ENCODE measurements at regions not wholly inside any gene's neighbourhood (a gene's known extent, or its start where the extent isn't known, plus 50 kb on each side); places are given as distances from the start of the nearest gene placed in this dataset.
"Not testable (repeated sequence)": the region's sequence is repeated elsewhere in the genome, so short reads cannot be mapped to it uniquely, and the experiment has no call there.

GRCh38 chr7:89401099-89401498 lies 605.6 kb upstream of the TEX47 start:
- DNase-seq: no peak

DNA sequence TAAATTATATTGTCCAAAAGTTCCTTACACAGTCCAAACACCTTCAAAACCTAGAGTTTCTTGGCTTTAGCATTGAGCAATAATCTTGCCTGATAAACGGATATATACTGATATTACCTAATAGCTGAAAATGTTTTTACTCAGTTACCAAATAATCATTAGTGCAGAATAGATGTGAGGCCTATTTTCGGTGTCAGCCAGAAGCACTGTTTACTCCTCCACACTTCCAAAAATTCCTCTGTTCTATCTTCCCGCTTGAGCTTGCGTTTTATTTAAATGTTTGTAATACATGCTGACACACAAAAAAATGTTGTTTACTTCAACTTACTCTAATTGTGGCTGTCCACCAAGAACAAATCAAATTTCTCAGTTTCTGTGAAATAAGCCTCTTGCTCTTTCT lies 606.2 kb upstream of the TEX47 start:
- no peak for DNase-seq

- DNase-seq: no peak
These were observed 656.4 kb upstream of the TEX47 start for GRCh38 chr7:89451911-89452310.

GRCh38 chr7:89456556-89456955 lies 661.0 kb upstream of the TEX47 start:
- DNase-seq: no peak

DNA sequence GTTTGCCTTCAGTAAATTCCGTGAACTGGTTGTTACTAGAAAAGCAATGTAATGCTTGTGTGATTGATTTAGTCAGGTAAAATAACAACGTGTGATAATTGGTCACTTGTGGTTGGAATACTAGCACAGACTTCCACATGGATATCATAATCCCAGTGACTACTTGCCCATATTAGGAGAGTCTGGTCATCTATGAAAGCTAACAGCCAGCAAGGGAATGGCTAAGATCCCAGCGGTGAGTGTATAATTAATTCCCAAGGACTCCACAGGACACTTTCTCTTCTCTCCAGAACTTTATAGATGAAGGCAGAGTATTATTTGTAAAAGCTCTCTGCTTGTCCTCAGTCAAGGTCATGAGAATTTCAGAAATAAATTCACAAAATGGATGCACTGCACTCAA lies 662.6 kb upstream of the TEX47 start:
- no peak for DNase-seq

DNA sequence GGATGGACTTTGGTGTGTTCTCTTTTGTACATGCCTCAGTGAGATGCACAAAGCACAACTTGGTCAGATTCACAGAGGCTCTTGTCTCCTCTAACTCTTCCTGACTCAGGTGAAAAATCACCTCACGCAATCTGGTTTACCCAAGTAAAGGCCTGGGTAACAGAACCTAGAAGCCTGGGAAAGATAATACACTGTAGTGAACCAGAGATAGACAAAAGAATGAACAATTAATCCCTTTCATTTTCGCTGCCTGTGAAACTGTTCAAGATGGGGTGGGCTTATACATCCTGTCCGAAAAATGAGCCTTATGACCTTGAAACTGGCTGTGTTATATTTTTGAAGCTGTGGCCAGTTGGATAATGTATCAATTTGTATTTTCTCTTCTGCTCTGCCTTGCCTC lies 678.9 kb upstream of the TEX47 start:
- no peak for DNase-seq

DNA sequence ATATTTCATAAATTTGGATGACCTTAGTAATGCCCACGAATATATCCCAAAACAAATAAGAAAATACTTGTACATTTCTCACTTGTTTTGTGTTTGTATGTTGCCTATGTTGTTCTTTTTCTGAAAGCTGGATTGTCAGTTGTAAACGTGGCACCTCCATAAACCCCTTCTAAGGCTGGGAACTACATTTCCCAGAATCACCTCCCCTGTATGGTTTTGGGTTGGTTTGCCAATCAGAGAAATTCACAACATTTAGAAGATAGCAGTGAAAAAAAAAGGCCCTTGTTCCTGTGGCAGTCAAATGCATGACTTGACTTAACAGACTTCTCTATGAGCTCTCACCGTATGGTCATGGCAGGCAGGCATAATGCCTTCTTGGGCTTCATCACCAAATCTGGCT lies 676.3 kb upstream of the STEAP1 start:
- no peak for DNase-seq

DNA sequence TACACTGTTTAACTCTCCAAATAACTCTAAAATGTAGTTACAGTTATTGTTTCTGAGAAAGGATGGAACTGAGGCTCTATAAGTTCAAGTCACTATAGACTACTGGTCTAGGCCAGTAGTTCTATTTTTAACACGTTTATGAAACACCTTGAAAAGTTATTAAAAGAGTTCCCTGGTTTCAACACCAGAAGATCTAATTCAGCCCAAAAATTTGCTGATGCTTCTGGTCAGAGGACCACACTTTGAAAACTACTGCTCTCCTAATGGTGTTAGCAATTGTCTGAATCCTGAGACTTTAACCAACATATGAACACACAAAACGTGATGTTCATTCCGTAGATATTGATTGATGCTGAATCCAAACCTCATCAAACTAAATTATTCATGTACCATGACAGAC lies 658.6 kb upstream of the STEAP1 start:
- DNase-seq: no peak

GRCh38 chr7:89500084-89500483 lies 654.2 kb upstream of the STEAP1 start:
- no peak for DNase-seq

DNA sequence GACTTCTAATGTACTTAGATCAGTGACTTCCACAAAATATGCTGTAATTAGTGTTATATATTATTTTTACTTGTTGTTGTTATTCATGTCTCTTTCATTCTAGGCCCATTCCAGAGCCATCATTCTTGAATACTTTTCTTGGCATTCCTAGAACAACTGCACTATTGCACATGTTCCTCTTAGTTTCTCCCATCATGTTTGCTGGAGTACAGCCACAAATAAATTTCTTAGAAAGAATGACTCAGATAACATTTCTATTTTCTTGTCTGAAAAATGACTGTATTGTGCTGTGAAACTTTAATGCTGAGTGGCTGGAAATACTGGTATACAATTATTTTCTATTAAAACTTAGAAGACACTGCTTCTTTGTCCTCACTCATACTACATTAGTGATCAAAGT lies 651.0 kb upstream of the STEAP1 start:
- DNase-seq: no peak

DNA sequence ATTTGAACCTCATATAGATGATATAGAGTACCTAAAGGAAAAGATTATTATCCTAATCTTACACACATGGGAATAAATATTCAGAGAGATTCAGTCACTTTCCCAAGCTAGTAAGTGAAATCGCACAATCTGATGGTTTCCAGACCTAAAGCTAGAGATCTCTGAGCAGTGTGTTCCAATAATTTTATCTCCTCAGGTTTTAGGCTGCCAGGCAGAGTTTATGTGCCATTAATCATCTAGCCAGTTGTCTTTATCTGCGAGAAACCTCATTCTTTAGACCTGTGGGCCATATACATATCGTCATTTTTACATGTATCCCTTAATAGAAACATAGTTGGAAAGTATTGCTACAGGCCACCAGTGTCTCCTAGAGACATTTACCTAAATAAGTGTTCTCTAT lies 647.2 kb upstream of the STEAP1 start:
- no peak for DNase-seq

DNA sequence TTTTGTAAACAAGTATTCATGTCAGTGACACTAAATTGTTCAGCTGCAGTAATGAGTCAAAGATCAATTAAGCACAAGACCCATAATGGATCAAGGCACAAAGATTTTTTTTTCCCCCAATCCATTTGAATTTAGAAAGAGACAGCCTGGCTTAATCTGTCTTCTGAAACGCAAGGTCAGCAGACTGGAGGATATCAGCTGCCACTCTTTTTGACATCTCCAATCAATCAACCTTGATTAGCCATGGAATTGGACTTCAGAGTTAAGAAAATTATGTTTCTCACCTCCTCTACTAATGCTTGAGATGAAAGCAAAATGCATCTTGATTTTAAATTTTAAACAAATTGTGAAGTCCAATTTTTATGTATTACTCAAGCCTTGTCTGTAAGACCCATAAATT lies 642.4 kb upstream of the STEAP1 start:
- no peak for DNase-seq

DNA sequence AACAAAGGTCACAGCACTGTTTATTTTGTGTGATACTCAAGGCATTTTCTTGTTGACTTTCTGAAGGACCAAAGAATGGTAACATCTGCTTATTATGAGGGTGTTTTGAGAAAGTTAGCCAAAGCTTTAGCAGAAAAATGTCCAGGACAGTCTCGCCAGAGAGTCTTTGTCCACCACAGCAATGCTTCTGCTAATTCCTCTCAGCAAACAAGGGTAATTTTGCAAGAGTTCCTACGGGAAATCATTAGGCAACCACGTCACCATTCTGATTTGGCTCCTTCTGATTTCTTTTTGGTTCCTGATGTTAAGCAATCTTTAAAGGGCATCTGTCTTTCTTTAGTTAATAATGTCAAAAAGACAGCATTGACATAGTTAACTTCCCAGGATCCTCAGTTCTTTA lies 639.3 kb upstream of the STEAP1 start:
- no peak for DNase-seq

GRCh38 chr7:89517815-89518214 lies 636.5 kb upstream of the STEAP1 start:
- DNase-seq: no peak

DNA sequence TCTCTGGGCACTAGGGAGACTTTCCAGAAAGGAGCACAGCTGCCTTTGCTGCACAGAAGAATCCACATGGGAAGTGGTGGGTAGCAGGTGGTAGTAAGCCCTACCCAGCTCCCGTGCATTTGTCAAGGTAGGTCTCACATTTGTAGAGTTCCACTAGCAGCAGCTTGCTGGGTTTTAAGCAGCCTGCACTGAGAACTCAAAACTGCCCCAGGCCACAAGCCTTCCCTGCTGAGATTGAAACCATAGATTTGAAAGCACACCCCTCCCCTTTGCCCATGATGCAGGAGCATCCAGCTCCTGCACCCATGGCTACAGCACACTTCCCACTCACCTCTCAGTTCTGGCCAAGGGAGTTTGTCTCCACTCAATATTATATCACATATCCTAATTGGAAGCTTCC lies 604.5 kb upstream of the STEAP1 start:
- no peak for DNase-seq

DNA sequence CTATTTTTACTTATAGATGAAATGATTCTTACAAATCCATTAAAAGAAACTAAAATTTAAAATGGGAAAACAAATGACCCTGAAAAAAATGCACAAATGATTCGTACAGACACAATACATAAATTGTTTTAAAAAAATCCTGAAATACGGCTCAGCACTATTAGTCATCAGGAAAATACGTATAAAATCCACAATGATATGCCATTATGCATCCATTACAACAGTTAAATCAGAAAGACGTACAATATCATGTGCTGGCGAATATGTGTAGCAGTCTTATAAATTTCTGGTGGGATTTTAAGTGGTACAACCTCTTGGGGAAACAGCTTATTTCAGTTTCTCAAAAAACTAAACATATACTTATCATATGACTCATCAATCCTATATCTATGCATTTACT lies 600.1 kb upstream of the STEAP1 start:
- no peak for DNase-seq

- no peak for DNase-seq
These were observed 594.7 kb upstream of the STEAP1 start for GRCh38 chr7:89559596-89559995.

DNA sequence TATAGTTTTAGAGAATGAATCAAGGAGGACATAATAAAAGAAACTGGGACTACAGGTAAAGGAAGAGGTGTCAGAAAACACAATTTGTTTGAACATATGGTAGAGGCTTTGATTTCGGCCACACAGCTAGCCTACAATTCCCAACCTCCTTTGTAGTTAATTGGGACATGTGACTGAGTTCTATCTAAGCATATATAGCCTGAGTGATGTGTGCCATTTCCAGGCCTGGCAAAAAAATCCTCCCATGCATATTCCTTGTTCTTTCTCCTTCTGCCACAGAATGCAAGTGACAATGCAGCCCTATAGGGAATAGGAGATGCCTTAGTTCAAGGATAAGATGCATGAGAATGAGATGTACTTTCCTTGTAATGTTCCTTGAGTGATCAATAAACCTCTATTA lies 590.7 kb upstream of the STEAP1 start:
- no peak for DNase-seq

DNA sequence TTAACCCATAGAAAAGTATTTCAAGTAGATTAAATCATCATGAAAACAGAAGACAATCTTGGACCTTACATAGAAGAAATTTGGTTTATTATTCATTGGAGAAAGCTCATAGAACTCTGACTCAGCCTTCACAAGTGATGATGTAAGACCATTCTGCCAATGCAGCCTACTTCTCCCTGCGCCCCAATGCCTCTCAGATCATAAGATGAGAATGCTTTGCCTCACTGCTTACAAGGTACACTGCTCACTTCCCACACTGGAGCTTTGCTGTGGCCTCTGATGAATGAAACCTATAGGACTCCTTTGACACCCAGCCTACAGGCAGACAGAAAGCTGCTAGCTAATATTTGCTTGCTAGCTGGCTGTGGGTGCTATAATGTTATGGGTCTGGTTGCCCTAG lies 569.4 kb upstream of the STEAP1 start:
- no peak for DNase-seq

GRCh38 chr7:89593125-89593524 lies 561.1 kb upstream of the STEAP1 start:
- no peak for DNase-seq

DNA sequence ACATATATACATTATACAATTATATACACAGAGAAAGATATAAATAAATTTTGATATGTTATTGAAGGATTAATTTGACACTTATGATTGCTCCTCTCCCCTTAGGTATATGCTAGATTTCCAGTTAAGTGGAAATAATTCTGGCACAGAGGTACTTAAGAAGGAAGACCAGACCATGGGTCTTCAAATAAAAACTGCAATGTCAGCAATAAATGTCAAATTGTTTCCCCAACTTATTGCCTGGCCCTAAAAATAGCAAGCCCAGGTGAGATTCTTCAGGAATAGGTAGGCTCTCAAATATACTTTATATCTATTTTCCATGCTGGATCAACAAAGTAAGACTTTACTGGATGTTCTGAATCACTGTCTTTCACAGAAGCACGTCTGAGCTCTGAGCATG lies 551.3 kb upstream of the STEAP1 start:
- DNase-seq: no peak

DNA sequence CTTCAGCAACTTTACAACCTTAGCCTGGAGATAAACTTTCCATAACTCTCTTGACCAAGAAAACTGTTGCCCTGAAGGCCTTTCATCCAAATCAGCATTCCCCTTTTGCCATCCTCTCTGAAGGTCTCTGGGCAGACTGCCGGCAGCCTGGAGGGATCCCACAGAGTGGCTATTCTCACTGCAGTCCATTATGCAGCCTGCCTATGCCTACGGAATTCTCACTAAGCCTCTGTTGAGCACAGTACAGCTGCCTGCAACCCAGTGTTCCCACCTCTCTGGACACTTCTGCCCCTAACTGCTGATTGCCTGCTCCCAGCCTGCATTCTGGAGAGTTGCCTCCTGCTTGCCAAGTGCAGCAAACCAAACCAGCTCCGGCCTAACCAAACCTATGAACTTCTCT lies 548.9 kb upstream of the STEAP1 start:
- no peak for DNase-seq

DNA sequence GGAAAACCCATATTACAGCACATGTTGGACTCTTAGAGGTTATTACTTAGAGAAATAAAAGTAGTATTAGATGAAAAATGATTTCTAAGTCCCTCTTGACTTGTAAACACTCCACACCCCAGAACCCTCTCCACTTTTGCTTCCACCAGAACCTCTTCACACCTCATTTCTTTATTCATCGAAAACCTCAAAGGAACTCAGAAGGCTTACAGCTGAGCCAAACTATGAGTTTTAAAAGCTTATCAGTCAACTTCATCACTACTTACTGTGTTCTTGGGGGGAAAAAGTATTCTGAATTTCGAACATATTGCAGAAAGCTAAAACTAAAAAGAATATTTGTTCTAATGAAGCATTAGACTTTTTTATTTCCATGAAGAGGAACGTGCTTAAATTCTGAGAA lies 547.8 kb upstream of the STEAP1 start:
- DNase-seq: no peak

DNA sequence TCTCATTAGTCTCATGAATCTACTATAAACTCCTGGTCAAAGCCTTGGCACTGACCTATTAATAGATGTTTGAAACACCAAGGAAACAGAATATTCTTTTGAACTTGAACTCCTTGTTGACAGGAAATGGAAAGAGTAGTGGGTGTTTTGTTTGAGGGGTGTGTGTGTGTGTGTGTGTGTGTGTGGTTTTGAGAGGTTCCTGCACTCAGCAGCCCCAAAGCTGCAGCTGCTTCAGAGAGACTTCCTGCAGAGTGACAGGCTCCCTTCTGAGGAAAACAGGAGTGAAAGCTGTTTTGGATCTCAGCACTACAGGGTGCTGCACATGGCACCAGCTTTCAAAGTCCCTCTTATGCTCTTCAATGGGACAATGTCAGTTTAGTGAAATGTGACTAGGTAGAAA lies 546.5 kb upstream of the STEAP1 start:
- DNase-seq: no peak

DNA sequence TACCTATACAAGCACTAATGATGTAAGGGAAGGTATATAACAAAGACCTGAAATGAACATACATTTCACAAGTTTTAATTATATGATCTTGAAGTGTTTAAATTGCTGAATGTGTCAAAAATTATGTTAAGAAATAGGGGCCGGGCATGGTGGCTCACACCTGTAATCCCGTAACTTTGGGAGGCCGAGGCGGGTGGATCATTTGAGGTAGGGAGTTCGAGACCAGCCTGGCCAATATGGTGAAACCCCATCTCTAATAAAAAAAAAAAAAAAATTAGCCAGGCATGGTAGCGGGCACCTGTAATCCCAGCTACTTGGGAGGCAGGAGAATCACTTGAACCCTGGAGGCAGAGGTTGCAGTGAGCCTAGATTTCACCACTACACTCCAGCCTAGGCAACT lies 537.4 kb upstream of the STEAP1 start:
- DNase-seq: not testable (repeated sequence)

GRCh38 chr7:89618274-89618673 lies 536.0 kb upstream of the STEAP1 start:
- peak in 1 of 2 experiments; percentile 33 for DNase-seq

Measured in NCI-H526 (cell line).